Endodermal cell (in vitro differentiated cells): ENCODE measurements at regions not wholly inside any gene's neighbourhood (a gene's known extent, or its start where the extent isn't known, plus 50 kb on each side); places are given as distances from the start of the nearest gene placed in this dataset.
"Not testable (repeated sequence)": the region's sequence is repeated elsewhere in the genome, so short reads cannot be mapped to it uniquely, and the experiment has no call there.

Source experiments
- DNase-seq: peaks from one replicate; pipeline ENCODE4 v3.0.0-alpha.2; 2017
- H3K27ac ChIP-seq: 2 replicates; pipeline ENCODE4 v1.5.1; 2013; ENCODE audit warnings: mild to moderate bottlenecking, low read depth, low read length, moderate library complexity
- H3K27me3 ChIP-seq: 2 replicates; pipeline ENCODE4 v1.6.1; 2013; ENCODE audit warnings: mild to moderate bottlenecking, low read length, moderate library complexity; ENCODE audit not compliant: insufficient read depth, control insufficient read depth, poor library complexity, severe bottlenecking
- H3K36me3 ChIP-seq: 2 replicates; pipeline ENCODE4 v1.7.0; 2013; ENCODE audit warnings: mild to moderate bottlenecking, low read length, moderate library complexity; ENCODE audit not compliant: control insufficient read depth, insufficient read depth
- H3K4me1 ChIP-seq: one replicate; pipeline ENCODE4 v1.7.0; 2013; ENCODE audit warnings: low read length; ENCODE audit not compliant: control insufficient read depth, insufficient read depth
- H3K4me3 ChIP-seq: 2 replicates; pipeline ENCODE4 v1.5.1; 2013; ENCODE audit warnings: mild to moderate bottlenecking, low read length, moderate library complexity
- H3K9ac ChIP-seq: 2 replicates; pipeline ENCODE4 v1.6.1; 2013; ENCODE audit warnings: mild to moderate bottlenecking, low read length, moderate library complexity; ENCODE audit not compliant: poor library complexity, severe bottlenecking; ENCODE audit errors: extremely low read depth
- H3K9me3 ChIP-seq: 2 replicates; pipeline ENCODE4 v1.6.1; 2013; ENCODE audit warnings: mild to moderate bottlenecking, low read length, moderate library complexity; ENCODE audit not compliant: control insufficient read depth
- H3K27ac Mint-ChIP-seq: 2 replicates; pipeline ENCODE4 v1.8.0; 2020; ENCODE audit warnings: mixed read lengths
- H3K27me3 Mint-ChIP-seq: 2 replicates; pipeline ENCODE4 v1.8.0; 2021; ENCODE audit warnings: mild to moderate bottlenecking, mixed read lengths; ENCODE audit not compliant: insufficient read depth
- H3K36me3 Mint-ChIP-seq: 2 replicates; pipeline ENCODE4 v1.8.0; 2020; ENCODE audit warnings: low read depth, mixed read lengths
- H3K4me1 Mint-ChIP-seq: 2 replicates; pipeline ENCODE4 v1.8.0; 2020; ENCODE audit warnings: mixed read lengths
- H3K4me3 Mint-ChIP-seq: 2 replicates; pipeline ENCODE4 v1.8.0; 2020; ENCODE audit warnings: mild to moderate bottlenecking, moderate library complexity, mixed read lengths
- H3K9me3 Mint-ChIP-seq: 2 replicates; pipeline ENCODE4 v1.8.0; 2020; ENCODE audit warnings: mild to moderate bottlenecking, mixed read lengths
- CTCF ChIP-seq: fragments of 200-600 bp; sonication (generic); conservative IDR thresholded peaks from 2 replicates; pipeline ENCODE4 v1.5.0; 2021; ENCODE audit warnings: antibody characterized with exemption, mild to moderate bottlenecking
- WGBS, 2 experiments: methylation state at CpG; one replicate each; pipeline versions ENCODE4 v1.1.5 to v1.1.7; 2013; ENCODE audit warnings: missing lambda C conversion rate in 2 of 2, mixed read lengths in 1 of 2; ENCODE audit not compliant: insufficient coverage in 1 of 2, insufficient read length in 1 of 2; 5-methylcytosine and 5-hydroxymethylcytosine counted together

GRCh38 chr17:20843261-20843660 is 199.6 kb downstream of the USP22 start:
- peaks cover 28% of the 10 kb centered on the region for H3K27me3 ChIP-seq
- not testable (repeated sequence) for H3K27ac Mint-ChIP-seq, H3K9ac ChIP-seq, H3K4me3 ChIP-seq, H3K36me3 ChIP-seq, H3K4me1 ChIP-seq, H3K4me1 Mint-ChIP-seq, H3K27ac ChIP-seq, H3K9me3 Mint-ChIP-seq, H3K36me3 Mint-ChIP-seq, H3K9me3 ChIP-seq
- Mint-ChIP-seq H3K27me3 (peaks cover 38% of the 10 kb centered on the region), H3K4me3 (peak overlapping the region; percentile 59)
- WGBS, 2 experiments: 50 to 77% methylated on average over 6 to 14 of the region's 19 CpGs
- peak; percentile 53 for DNase-seq

GRCh38 chr17:20843799-20844553 is 198.8 kb downstream of the USP22 start:
- not testable (repeated sequence) for H3K9ac ChIP-seq, H3K36me3 Mint-ChIP-seq, H3K9me3 Mint-ChIP-seq, H3K27ac ChIP-seq, H3K36me3 ChIP-seq, H3K27ac Mint-ChIP-seq, H3K4me1 Mint-ChIP-seq, H3K4me1 ChIP-seq, H3K9me3 ChIP-seq, H3K4me3 ChIP-seq
- H3K27me3 ChIP-seq: peaks cover 25% of the 10 kb centered on the region
- Mint-ChIP-seq H3K27me3 (peaks cover 36% of the 10 kb centered on the region), H3K4me3 (peak overlapping the region; percentile 59)
- peak; percentile 91 for DNase-seq
- peak; percentile 40 for TF ChIP-seq CTCF
- WGBS, 2 experiments: 0 to 1% methylated on average over 2 to 41 of the region's 74 CpGs

- H3K27ac Mint-ChIP-seq, H3K27me3 ChIP-seq, H3K9me3 Mint-ChIP-seq, DNase-seq, H3K4me3 Mint-ChIP-seq, H3K9ac ChIP-seq, H3K36me3 Mint-ChIP-seq, H3K4me3 ChIP-seq, H3K27ac ChIP-seq, H3K4me1 ChIP-seq, H3K36me3 ChIP-seq, H3K9me3 ChIP-seq: not testable (repeated sequence)
- Mint-ChIP-seq H3K4me1 (peaks cover 15% of the 10 kb centered on the region), H3K27me3 (peaks cover 24% of the 10 kb centered on the region)
- TF ChIP-seq CTCF: peak; percentile 78
- 82 to 100% methylated on average over 2 to 3 of the region's 3 CpGs for WGBS, 2 experiments
These were observed 193.9 kb downstream of the USP22 start for GRCh38 chr17:20848869-20849443.

GRCh38 chr17:20851591-20852238 is 191.1 kb downstream of the USP22 start:
- H3K36me3 ChIP-seq, H3K9me3 Mint-ChIP-seq, H3K9me3 ChIP-seq, H3K27me3 ChIP-seq, H3K27ac Mint-ChIP-seq, H3K27ac ChIP-seq, H3K4me1 ChIP-seq, H3K36me3 Mint-ChIP-seq, H3K4me3 ChIP-seq: not testable (repeated sequence)
- Mint-ChIP-seq H3K27me3 (peaks cover 24% of the 10 kb centered on the region), H3K4me3 (peak overlapping the region; percentile 74), H3K4me1 (peaks cover 15% of the 10 kb centered on the region)
- peak overlapping the region; percentile 67 for H3K9ac ChIP-seq
- WGBS, 2 experiments: 4% methylated on average over 4 to 21 of the region's 21 CpGs
- DNase-seq: peak; percentile 85
